ENCODE measurements at regions not wholly inside any gene's neighbourhood (a gene's known extent, or its start where the extent isn't known, plus 50 kb on each side); places are given as distances from the start of the nearest gene placed in this dataset.
A peak's percentile ranks its signal among the peaks of the same experiment; 100 is the strongest.
"Not testable (repeated sequence)": the region's sequence is repeated elsewhere in the genome, so short reads cannot be mapped to it uniquely, and the experiment has no call there.

- Histone ChIP-seq H3K27me3 (no peaks in the 10 kb centered on the region), H3K4me1 (no peaks in the 10 kb centered on the region), H3K9me3 (no peaks in the 10 kb centered on the region), H3K4me3 (ENCODE audit: low read depth, low read length) (no peak overlapping the region), H3K36me3 (no peaks in the 10 kb centered on the region)
- TF ChIP-seq CTCF (IDR thresholded peaks at IDR 0.05; ENCODE audit: low read depth, low read length): no peak
- no peak for DNase-seq
Measured at GRCh38 chrX:6961286-6962005, 186.1 kb upstream of the STS start.

GRCh38 chrX:6959006-6959405, 188.5 kb upstream of the STS start:
- no peak overlapping the region for H3K4me3 ChIP-seq (ENCODE audit: low read depth, low read length)
- DNase-seq: no peak
- H3K36me3 ChIP-seq: no peaks in the 10 kb centered on the region
- TF ChIP-seq CTCF (IDR thresholded peaks at IDR 0.05; ENCODE audit: low read depth, low read length): no peak
- H3K27me3 ChIP-seq: no peaks in the 10 kb centered on the region
- no peaks in the 10 kb centered on the region for H3K4me1 ChIP-seq
- no peaks in the 10 kb centered on the region for H3K9me3 ChIP-seq

- Histone ChIP-seq H3K4me1 (no peaks in the 10 kb centered on the region), H3K27me3 (no peaks in the 10 kb centered on the region), H3K9me3 (no peaks in the 10 kb centered on the region), H3K36me3 (no peaks in the 10 kb centered on the region), H3K4me3 (ENCODE audit: low read depth, low read length) (no peak overlapping the region)
- DNase-seq: no peak
- TF ChIP-seq CTCF (IDR thresholded peaks at IDR 0.05; ENCODE audit: low read depth, low read length): no peak
Measured at GRCh38 chrX:6954836-6955235, 192.7 kb upstream of the STS start.

- no peaks in the 10 kb centered on the region for H3K27me3 ChIP-seq
- H3K9me3 ChIP-seq: no peaks in the 10 kb centered on the region
- DNase-seq: no peak
- no peaks in the 10 kb centered on the region for H3K36me3 ChIP-seq
- TF ChIP-seq CTCF (IDR thresholded peaks at IDR 0.05; ENCODE audit: low read depth, low read length): no peak
- H3K4me3 ChIP-seq (ENCODE audit: low read depth, low read length): no peak overlapping the region
- no peaks in the 10 kb centered on the region for H3K4me1 ChIP-seq
Measured at GRCh38 chrX:6946168-6946567, 201.3 kb upstream of the STS start.

- Histone ChIP-seq H3K27me3 (no peaks in the 10 kb centered on the region), H3K4me1 (no peaks in the 10 kb centered on the region), H3K4me3 (ENCODE audit: low read depth, low read length) (no peak overlapping the region), H3K9me3 (no peaks in the 10 kb centered on the region), H3K36me3 (no peaks in the 10 kb centered on the region)
- no peak for DNase-seq
- no peak for TF ChIP-seq CTCF (IDR thresholded peaks at IDR 0.05; ENCODE audit: low read depth, low read length)
Measured at GRCh38 chrX:6941041-6941440, 206.5 kb upstream of the STS start.

- H3K4me1 ChIP-seq; H3K4me3 ChIP-seq (ENCODE audit: low read depth, low read length); H3K27me3 ChIP-seq; H3K36me3 ChIP-seq; H3K9me3 ChIP-seq: not testable (repeated sequence)
- DNase-seq: peak; percentile 1
Measured at GRCh38 chrX:6932942-6933341, 214.6 kb upstream of the STS start.
